PC-3 (cell line): ENCODE measurements at regions not wholly inside any gene's neighbourhood (a gene's known extent, or its start where the extent isn't known, plus 50 kb on each side); places are given as distances from the start of the nearest gene placed in this dataset.

Experiments
- ATAC-seq: fragments of 200-7000 bp; cut with Tn5 transposase; 2 replicates; pipeline ENCODE4 v1.9.1; 2020; ENCODE audit warnings: mild to moderate bottlenecking, moderate library complexity
- BruUV-seq: library from RNA; stranded (reverse); fragments of 400-500 nt; replicated peaks from 2 replicates; lab custom pipeline; 2021; lab: Mats Ljungman, UMichigan
- CTCF ChIA-PET: fragments of 300-600 bp; sonication (Branson Sonifier 250); formaldehyde crosslinking; loops from one replicate; lab custom pipeline; 2022; ENCODE audit warnings: antibody characterized with exemption; lab: Charles Lee
- POLR2A ChIA-PET: fragments of 300-600 bp; sonication (Branson Sonifier 250); formaldehyde crosslinking; loops from one replicate; lab custom pipeline; 2022; ENCODE audit warnings: antibody characterized with exemption; ENCODE audit not compliant: unreplicated experiment; lab: Charles Lee
- DNase-seq: peaks from one replicate; pipeline ENCODE4 v3.0.0-alpha.2; 2015
- H2AFZ ChIP-seq: fragments of 300-600 bp; sonication (generic); 2 replicates; pipeline ENCODE4 v1.6.0; 2016; ENCODE audit warnings: antibody characterized with exemption, low read length
- H3F3A ChIP-seq: fragments of 300-600 bp; sonication (generic); one replicate; pipeline ENCODE4 v1.6.0; 2017; ENCODE audit warnings: antibody characterized with exemption, low read length, control low read depth, mild to moderate bottlenecking; ENCODE audit not compliant: unreplicated experiment
- H3K27ac ChIP-seq: fragments of 300-600 bp; sonication (generic); 2 replicates; pipeline ENCODE4 v1.5.1; 2016; ENCODE audit warnings: mild to moderate bottlenecking, low read length
- H3K27me3 ChIP-seq: fragments of 300-600 bp; sonication (generic); 2 replicates; pipeline ENCODE4 v1.6.1; 2016; ENCODE audit warnings: low read length, mixed read lengths
- H3K36me3 ChIP-seq: fragments of 300-600 bp; sonication (generic); 2 replicates; pipeline ENCODE4 v1.6.1; 2016; ENCODE audit warnings: low read depth, mixed run types, low read length, mixed read lengths
- H3K4me1 ChIP-seq: fragments of 300-600 bp; sonication (generic); 2 replicates; pipeline ENCODE4 v1.5.1; 2016; ENCODE audit warnings: low read length; ENCODE audit not compliant: insufficient read depth
- H3K4me2 ChIP-seq: fragments of 300-600 bp; sonication (generic); 2 replicates; pipeline ENCODE4 v1.6.0; 2016; ENCODE audit warnings: low read length
- H3K4me3 ChIP-seq: fragments of 300-600 bp; sonication (generic); 2 replicates; pipeline ENCODE4 v1.5.1; 2016; ENCODE audit warnings: mild to moderate bottlenecking, low read length, mixed read lengths
- H3K79me2 ChIP-seq: fragments of 300-600 bp; sonication (generic); 2 replicates; pipeline ENCODE4 v1.6.1; 2017; ENCODE audit warnings: low read length, mixed read lengths
- H3K9ac ChIP-seq: fragments of 300-600 bp; sonication (generic); 2 replicates; pipeline ENCODE4 v1.6.0; 2016; ENCODE audit warnings: mild to moderate bottlenecking, low read length
- H3K9me2 ChIP-seq: fragments of 300-600 bp; sonication (generic); replicated peaks from 2 replicates; pipeline ENCODE4 v1.6.1; 2016; ENCODE audit warnings: mixed run types, low read length, mixed read lengths
- H3K9me3 ChIP-seq: fragments of 300-600 bp; sonication (generic); 2 replicates; pipeline ENCODE4 v1.6.1; 2016; ENCODE audit warnings: low read length, mixed read lengths
- H4K20me1 ChIP-seq: fragments of 300-600 bp; sonication (generic); 2 replicates; pipeline ENCODE4 v1.6.1; 2016; ENCODE audit warnings: low read length, mixed read lengths
- CTCF ChIP-seq: fragments of 300-600 bp; sonication (generic); conservative IDR thresholded peaks from 2 replicates; pipeline ENCODE4 v1.5.1; 2017; ENCODE audit warnings: antibody characterized with exemption, low read depth, mild to moderate bottlenecking, low read length
- EZH2 ChIP-seq: fragments of 300-600 bp; sonication (generic); IDR thresholded peaks from one replicate; pipeline ENCODE4 v1.6.1; 2017; ENCODE audit warnings: antibody characterized with exemption, mild to moderate bottlenecking, low read length; ENCODE audit not compliant: unreplicated experiment
- EZH2phosphoT487 ChIP-seq: fragments of 300-600 bp; sonication (generic); IDR thresholded peaks from 2 replicates; pipeline ENCODE4 v1.6.1; 2018; ENCODE audit warnings: mild to moderate bottlenecking, antibody characterized with exemption, low read length, borderline replicate concordance
- intact Hi-C: fragments of 100-400 bp; cut with micrococcal nuclease; formaldehyde crosslinking; loops from 2 replicates; pipeline ENCODE4 v1.9.0; 2023

- H4K20me1 ChIP-seq, result no peaks in the 10 kb centered on the region
- no peak overlapping the region for H3K4me2 ChIP-seq
- H3K4me3 ChIP-seq, result no peak overlapping the region
- no peak for TF ChIP-seq CTCF
- no peak for TF ChIP-seq EZH2
- no peak for TF ChIP-seq EZH2phosphoT487
- ChIA-PET CTCF (no interaction called here), POLR2A (no interaction called here)
- H3K36me3 ChIP-seq, result no peaks in the 10 kb centered on the region
- H2AFZ ChIP-seq, result no peak overlapping the region
- no TSS peak for BruUV-seq
- no peak overlapping the region for H3K9ac ChIP-seq
- H3K27ac ChIP-seq, result no peak overlapping the region
- ATAC-seq (no peak), DNase-seq (no peak)
- no peaks in the 10 kb centered on the region for H3K79me2 ChIP-seq
- no peaks in the 10 kb centered on the region for H3K9me3 ChIP-seq
- intact Hi-C loops, result no loop called here
- H3K9me2 ChIP-seq, result no peaks in the 10 kb centered on the region
- H3K27me3 ChIP-seq, result no peaks in the 10 kb centered on the region
- H3F3A ChIP-seq, result no peaks in the 10 kb centered on the region
- no peaks in the 10 kb centered on the region for H3K4me1 ChIP-seq
Observed at GRCh38 chr3:40858364-40859115, 333.8 kb downstream of the ZNF621 start.

GRCh38 chr3:40862946-40863345, 336.4 kb upstream of the CTNNB1 start:
- CTCF ChIA-PET, result no interaction called here
- DNase-seq (no peak), ATAC-seq (no peak)
- Histone ChIP-seq H4K20me1 (no peaks in the 10 kb centered on the region), H3F3A (no peaks in the 10 kb centered on the region), H2AFZ (no peak overlapping the region), H3K4me2 (no peak overlapping the region), H3K9ac (no peak overlapping the region), H3K4me1 (no peaks in the 10 kb centered on the region), H3K36me3 (no peaks in the 10 kb centered on the region), H3K79me2 (no peaks in the 10 kb centered on the region), H3K27me3 (peaks cover 7% of the 10 kb centered on the region; the same call in 1 of the 2 replicates), H3K9me2 (no peaks in the 10 kb centered on the region), H3K9me3 (no peaks in the 10 kb centered on the region), H3K4me3 (no peak overlapping the region), H3K27ac (no peak overlapping the region)
- no peak for TF ChIP-seq EZH2
- POLR2A ChIA-PET, result no interaction called here
- no TSS peak for BruUV-seq
- intact Hi-C loops, result no loop called here

GRCh38 chr3:40864146-40864782, 335.0 kb upstream of the CTNNB1 start:
- Histone ChIP-seq H3K27me3 (peaks cover 7% of the 10 kb centered on the region; the same call in 1 of the 2 replicates), H3K4me3 (no peak overlapping the region), H3K36me3 (no peaks in the 10 kb centered on the region), H3K9ac (no peak overlapping the region), H3K9me2 (no peaks in the 10 kb centered on the region), H2AFZ (no peak overlapping the region), H3K9me3 (no peaks in the 10 kb centered on the region), H3K27ac (no peak overlapping the region), H3K4me2 (no peak overlapping the region), H3F3A (no peaks in the 10 kb centered on the region), H4K20me1 (no peaks in the 10 kb centered on the region), H3K79me2 (no peaks in the 10 kb centered on the region), H3K4me1 (no peaks in the 10 kb centered on the region)
- TF ChIP-seq EZH2, result no peak
- no peak for TF ChIP-seq CTCF
- TF ChIP-seq EZH2phosphoT487, result no peak
- intact Hi-C loops, result no loop called here
- DNase-seq (no peak), ATAC-seq (no peak)
- no TSS peak for BruUV-seq
- POLR2A ChIA-PET, result no interaction called here
- CTCF ChIA-PET, result no interaction called here
